Trophoblast cell (in vitro differentiated cells and primary cell): ENCODE measurements at regions not wholly inside any gene's neighbourhood (a gene's known extent, or its start where the extent isn't known, plus 50 kb on each side); places are given as distances from the start of the nearest gene placed in this dataset.
A peak's percentile ranks its signal among the peaks of the same experiment; 100 is the strongest.

Source experiments
- DNase-seq, 2 donors: peaks; one replicate each; pipeline ENCODE4 v3.0.0-alpha.2; 2016
- H2AFZ ChIP-seq: 2 replicates; pipeline ENCODE4 v1.6.1; 2013; ENCODE audit warnings: low read length, moderate library complexity, mild to moderate bottlenecking; ENCODE audit not compliant: insufficient read depth, poor library complexity
- H2AK5ac ChIP-seq: 2 replicates; pipeline ENCODE4 v1.6.1; 2013; ENCODE audit warnings: mild to moderate bottlenecking, low read length
- H2BK120ac ChIP-seq: 2 replicates; pipeline ENCODE4 v1.6.1; 2013; ENCODE audit warnings: low read length, mild to moderate bottlenecking, moderate library complexity; ENCODE audit not compliant: insufficient read depth, poor library complexity
- H2BK12ac ChIP-seq: 2 replicates; pipeline ENCODE4 v1.6.1; 2013; ENCODE audit warnings: mild to moderate bottlenecking, low read length, moderate library complexity
- H2BK5ac ChIP-seq: 2 replicates; pipeline ENCODE4 v1.6.1; 2013; ENCODE audit warnings: low read length, low read depth, moderate library complexity, mild to moderate bottlenecking; ENCODE audit not compliant: poor library complexity
- H3K14ac ChIP-seq: 2 replicates; pipeline ENCODE4 v1.6.1; 2013; ENCODE audit warnings: mild to moderate bottlenecking, low read length
- H3K18ac ChIP-seq: 2 replicates; pipeline ENCODE4 v1.6.1; 2013; ENCODE audit warnings: mild to moderate bottlenecking, low read length
- H3K23ac ChIP-seq: 2 replicates; pipeline ENCODE4 v1.6.1; 2013; ENCODE audit warnings: low read length
- H3K27ac ChIP-seq: 2 replicates; pipeline ENCODE4 v1.5.1; 2013; ENCODE audit warnings: low read depth, mild to moderate bottlenecking, inconsistent platforms, low read length, moderate library complexity
- H3K27me3 ChIP-seq: 2 replicates; pipeline ENCODE4 v1.6.1; 2013; ENCODE audit warnings: inconsistent platforms, mild to moderate bottlenecking, low read length, moderate library complexity; ENCODE audit not compliant: insufficient read depth
- H3K36me3 ChIP-seq, 2 experiments: 1 replicate in 1 of 2; 2 replicates in 1 of 2; pipeline ENCODE4 v1.6.1; 2013; ENCODE audit warnings: low read length in 2 of 2, mild to moderate bottlenecking in 2 of 2, moderate library complexity in 1 of 2; ENCODE audit not compliant: insufficient read depth in 2 of 2, control insufficient read depth in 1 of 2
- H3K4ac ChIP-seq: 2 replicates; pipeline ENCODE4 v1.6.1; 2013; ENCODE audit warnings: low read depth, mild to moderate bottlenecking, low read length, moderate library complexity
- H3K4me1 ChIP-seq, 2 experiments: 1 replicate in 1 of 2; 2 replicates in 1 of 2; pipeline ENCODE4 v1.6.1; 2013; ENCODE audit warnings: low read length in 2 of 2, mild to moderate bottlenecking in 2 of 2, moderate library complexity in 1 of 2; ENCODE audit not compliant: insufficient read depth in 2 of 2, control insufficient read depth in 1 of 2
- H3K4me2 ChIP-seq: 2 replicates; pipeline ENCODE4 v1.6.1; 2013; ENCODE audit warnings: inconsistent platforms, mild to moderate bottlenecking, low read length, moderate library complexity
- H3K4me3 ChIP-seq: 2 replicates; pipeline ENCODE4 v1.5.1; 2013; ENCODE audit warnings: mild to moderate bottlenecking, low read depth, low read length, inconsistent platforms
- H3K79me1 ChIP-seq: one replicate; pipeline ENCODE4 v1.6.1; 2013; ENCODE audit warnings: low read length
- H3K79me2 ChIP-seq: 2 replicates; pipeline ENCODE4 v1.6.1; 2013; ENCODE audit warnings: low read length, mild to moderate bottlenecking; ENCODE audit not compliant: control insufficient read depth, insufficient read depth, poor library complexity
- H3K9ac ChIP-seq: 2 replicates; pipeline ENCODE4 v1.6.1; 2013; ENCODE audit warnings: mild to moderate bottlenecking, low read length
- H3K9me3 ChIP-seq: 2 replicates; pipeline ENCODE4 v1.6.1; 2013; ENCODE audit warnings: low read depth, mild to moderate bottlenecking, control low read depth, inconsistent platforms, low read length; ENCODE audit not compliant: insufficient read depth
- H4K12ac ChIP-seq: 2 replicates; pipeline ENCODE4 v1.6.1; 2013; ENCODE audit warnings: low read depth, mild to moderate bottlenecking, low read length, moderate library complexity
- H4K8ac ChIP-seq: 2 replicates; pipeline ENCODE4 v1.6.1; 2013; ENCODE audit warnings: low read depth, mild to moderate bottlenecking, low read length, moderate library complexity
- H4K91ac ChIP-seq: one replicate; pipeline ENCODE4 v1.6.1; 2013; ENCODE audit warnings: low read depth, mild to moderate bottlenecking, low read length, moderate library complexity
- WGBS: extraction: QIAGEN DNeasy Blood & Tissue Kit; methylation state at CpG from one replicate; pipeline ENCODE4 v1.1.7; 2013; ENCODE audit warnings: missing lambda C conversion rate; ENCODE audit not compliant: insufficient read length, insufficient coverage; ENCODE audit errors: extremely low coverage; 5-methylcytosine and 5-hydroxymethylcytosine counted together

- H4K8ac ChIP-seq, result no peak overlapping the region
- H3K18ac ChIP-seq, result no peak overlapping the region
- H2BK120ac ChIP-seq, result no peak overlapping the region
- no peak overlapping the region for H3K4me3 ChIP-seq
- no peak overlapping the region for H3K4me2 ChIP-seq
- H3K14ac ChIP-seq, result no peak overlapping the region
- no peaks in the 10 kb centered on the region for H3K4me1 ChIP-seq
- WGBS, result no CpG with 5 or more reads among the region's 10 CpGs
- H2AK5ac ChIP-seq, result no peak overlapping the region
- no peak overlapping the region for H2AFZ ChIP-seq
- H3K79me2 ChIP-seq, result no peaks in the 10 kb centered on the region
- no peak overlapping the region for H3K27ac ChIP-seq
- H2BK12ac ChIP-seq, result no peak overlapping the region
- H3K9me3 ChIP-seq, result no peaks in the 10 kb centered on the region
- no peak overlapping the region for H3K23ac ChIP-seq
- peaks cover 2% of the 10 kb centered on the region for H3K79me1 ChIP-seq
- H3K36me3 ChIP-seq, result no peaks in the 10 kb centered on the region
- no peak overlapping the region for H4K91ac ChIP-seq
- DNase-seq, result peak in 1 of 2 donors; percentile 6
- H3K27me3 ChIP-seq, result no peaks in the 10 kb centered on the region
- H2BK5ac ChIP-seq, result no peak overlapping the region
- no peak overlapping the region for H3K4ac ChIP-seq
- no peak overlapping the region for H3K9ac ChIP-seq
- no peak overlapping the region for H4K12ac ChIP-seq
Measured at GRCh38 chr22:27621486-27622070, 180.0 kb downstream of the MN1 start.

GRCh38 chr22:27624042-27624441, 177.5 kb downstream of the MN1 start:
- no peak overlapping the region for H2BK12ac ChIP-seq
- no CpG with 5 or more reads among the region's 4 CpGs for WGBS
- no peaks in the 10 kb centered on the region for H3K36me3 ChIP-seq
- no peak overlapping the region for H3K4ac ChIP-seq
- no peak overlapping the region for H3K9ac ChIP-seq
- H3K23ac ChIP-seq, result no peak overlapping the region
- no peak overlapping the region for H3K14ac ChIP-seq
- H4K91ac ChIP-seq, result no peak overlapping the region
- peaks cover 2% of the 10 kb centered on the region for H3K79me1 ChIP-seq
- H2AK5ac ChIP-seq, result no peak overlapping the region
- no peaks in the 10 kb centered on the region for H3K9me3 ChIP-seq
- no peak overlapping the region for H2BK120ac ChIP-seq
- H3K27me3 ChIP-seq, result no peaks in the 10 kb centered on the region
- DNase-seq, result no peak
- H4K8ac ChIP-seq, result no peak overlapping the region
- no peak overlapping the region for H4K12ac ChIP-seq
- H2AFZ ChIP-seq, result no peak overlapping the region
- no peak overlapping the region for H3K27ac ChIP-seq
- H2BK5ac ChIP-seq, result no peak overlapping the region
- H3K4me1 ChIP-seq, result peaks cover 6 to 9% of the 10 kb centered on the region in 2 experiments
- H3K4me3 ChIP-seq, result no peak overlapping the region
- H3K4me2 ChIP-seq, result no peak overlapping the region
- no peaks in the 10 kb centered on the region for H3K79me2 ChIP-seq
- no peak overlapping the region for H3K18ac ChIP-seq

- Histone ChIP-seq H3K79me1 (peaks cover 2% of the 10 kb centered on the region), H2AK5ac (no peak overlapping the region), H3K79me2 (no peaks in the 10 kb centered on the region), H2BK12ac (no peak overlapping the region), H3K4me2 (no peak overlapping the region), H4K8ac (no peak overlapping the region), H3K27me3 (no peaks in the 10 kb centered on the region), H2BK120ac (no peak overlapping the region), H3K9me3 (no peaks in the 10 kb centered on the region), H3K9ac (no peak overlapping the region), H2AFZ (no peak overlapping the region), H3K36me3 (no peaks in the 10 kb centered on the region), H3K27ac (no peak overlapping the region), H4K91ac (no peak overlapping the region), H3K4me1 (peaks cover 6 to 9% of the 10 kb centered on the region in 2 experiments), H3K4me3 (no peak overlapping the region), H2BK5ac (no peak overlapping the region), H3K14ac (no peak overlapping the region), H3K4ac (no peak overlapping the region), H4K12ac (no peak overlapping the region), H3K18ac (no peak overlapping the region), H3K23ac (no peak overlapping the region)
- WGBS, result no CpG with 5 or more reads among the region's 1 CpG
- no peak for DNase-seq
Measured at GRCh38 chr22:27624705-27625104, 176.9 kb downstream of the MN1 start.

GRCh38 chr22:27625769-27626674, 175.5 kb downstream of the MN1 start:
- Histone ChIP-seq H2AFZ (no peak overlapping the region), H2AK5ac (no peak overlapping the region), H3K36me3 (no peaks in the 10 kb centered on the region), H3K79me1 (peaks cover 2% of the 10 kb centered on the region), H3K79me2 (no peaks in the 10 kb centered on the region), H4K91ac (no peak overlapping the region), H3K27me3 (no peaks in the 10 kb centered on the region), H4K8ac (no peak overlapping the region), H3K4me2 (no peak overlapping the region), H3K18ac (no peak overlapping the region), H3K9ac (no peak overlapping the region), H3K14ac (no peak overlapping the region), H3K9me3 (no peaks in the 10 kb centered on the region), H3K4me3 (no peak overlapping the region), H3K27ac (no peak overlapping the region), H3K4ac (no peak overlapping the region), H2BK120ac (no peak overlapping the region), H4K12ac (no peak overlapping the region), H2BK12ac (no peak overlapping the region), H2BK5ac (no peak overlapping the region), H3K23ac (no peak overlapping the region), H3K4me1 (peaks cover 6 to 11% of the 10 kb centered on the region in 2 experiments)
- no peak for DNase-seq
- no CpG with 5 or more reads among the region's 12 CpGs for WGBS
